PC-9 (cell line): ENCODE measurements at regions not wholly inside any gene's neighbourhood (a gene's known extent, or its start where the extent isn't known, plus 50 kb on each side); places are given as distances from the start of the nearest gene placed in this dataset.

Experiments used
- EZH2 ChIP-seq: fragments of 200-600 bp; sonication (generic); IDR thresholded peaks from 2 replicates; pipeline ENCODE4 v1.8.0; 2017; ENCODE audit warnings: antibody characterized with exemption, low read depth
- TF ChIP-seq, protein P1 (sequence below): fragments of 200-600 bp; sonication (generic); conservative IDR thresholded peaks from 2 replicates; pipeline ENCODE4 v1.6.1; 2017; ENCODE audit warnings: mixed run types, antibody characterized with exemption, mild to moderate bottlenecking, moderate library complexity

DNA sequence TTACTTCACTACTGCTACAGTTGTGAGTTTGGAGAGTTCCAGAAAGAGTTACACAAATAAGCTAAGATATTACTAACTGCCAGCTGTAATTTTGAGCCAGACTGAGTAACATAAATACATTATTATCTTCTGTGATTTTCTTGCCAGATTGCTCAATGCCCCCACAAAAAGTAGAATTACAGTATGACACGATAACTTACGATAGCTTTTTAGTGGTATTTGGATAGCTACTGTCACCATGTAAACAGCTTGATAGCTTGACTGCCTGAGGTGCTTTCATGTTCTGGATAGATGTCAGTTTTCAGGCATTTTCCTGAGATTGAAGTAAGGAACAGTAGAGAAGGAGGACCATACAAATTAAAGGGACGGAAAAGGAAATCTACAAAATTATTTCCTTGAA, 533.3 kb downstream of the SOCS6 start:
- TF ChIP-seq, protein P1, sequence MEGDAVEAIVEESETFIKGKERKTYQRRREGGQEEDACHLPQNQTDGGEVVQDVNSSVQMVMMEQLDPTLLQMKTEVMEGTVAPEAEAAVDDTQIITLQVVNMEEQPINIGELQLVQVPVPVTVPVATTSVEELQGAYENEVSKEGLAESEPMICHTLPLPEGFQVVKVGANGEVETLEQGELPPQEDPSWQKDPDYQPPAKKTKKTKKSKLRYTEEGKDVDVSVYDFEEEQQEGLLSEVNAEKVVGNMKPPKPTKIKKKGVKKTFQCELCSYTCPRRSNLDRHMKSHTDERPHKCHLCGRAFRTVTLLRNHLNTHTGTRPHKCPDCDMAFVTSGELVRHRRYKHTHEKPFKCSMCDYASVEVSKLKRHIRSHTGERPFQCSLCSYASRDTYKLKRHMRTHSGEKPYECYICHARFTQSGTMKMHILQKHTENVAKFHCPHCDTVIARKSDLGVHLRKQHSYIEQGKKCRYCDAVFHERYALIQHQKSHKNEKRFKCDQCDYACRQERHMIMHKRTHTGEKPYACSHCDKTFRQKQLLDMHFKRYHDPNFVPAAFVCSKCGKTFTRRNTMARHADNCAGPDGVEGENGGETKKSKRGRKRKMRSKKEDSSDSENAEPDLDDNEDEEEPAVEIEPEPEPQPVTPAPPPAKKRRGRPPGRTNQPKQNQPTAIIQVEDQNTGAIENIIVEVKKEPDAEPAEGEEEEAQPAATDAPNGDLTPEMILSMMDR, result no peak
- TF ChIP-seq EZH2, result no peak
